SK-N-SH treated with all-trans-retinoic acid at 6 μM for 48 hours (cell line): ENCODE measurements at regions not wholly inside any gene's neighbourhood (a gene's known extent, or its start where the extent isn't known, plus 50 kb on each side); places are given as distances from the start of the nearest gene placed in this dataset.

ENCODE experiments used
- ATAC-seq: fragments of 200-7000 bp; cut with Tn5 transposase; 3 replicates; pipeline ENCODE4 v1.9.1; 2020; ENCODE audit warnings: mild to moderate bottlenecking, moderate library complexity
- BACH2 ChIP-seq: fragments of 250-450 bp; sonication (Bioruptor Pico); IDR thresholded peaks from 2 replicates; pipeline ENCODE4 v1.9.0; 2021; ENCODE audit warnings: mild to moderate bottlenecking, borderline replicate concordance
- CREB5 ChIP-seq: fragments of 250-450 bp; sonication (Bioruptor Pico); IDR thresholded peaks from 2 replicates; pipeline ENCODE4 v1.5.1; 2020; ENCODE audit warnings: low read depth, mild to moderate bottlenecking, moderate library complexity
- CSRNP3 ChIP-seq: fragments of 250-450 bp; sonication (Bioruptor Pico); IDR thresholded peaks from 2 replicates; pipeline ENCODE4 v1.5.1; 2021; ENCODE audit warnings: mild to moderate bottlenecking, moderate library complexity
- ESRRG ChIP-seq: fragments of 250-450 bp; sonication (Bioruptor Pico); IDR thresholded peaks from 2 replicates; pipeline ENCODE4 v1.6.1; 2021; ENCODE audit warnings: mild to moderate bottlenecking
- GLIS3 ChIP-seq: fragments of 250-450 bp; sonication (Bioruptor Pico); IDR thresholded peaks from 2 replicates; pipeline ENCODE4 v1.5.0; 2020; ENCODE audit warnings: mild to moderate bottlenecking, moderate library complexity
- ISL1 ChIP-seq: fragments of 250-450 bp; sonication (Bioruptor Pico); IDR thresholded peaks from 2 replicates; pipeline ENCODE4 v2.1.2; 2022; ENCODE audit warnings: mild to moderate bottlenecking, moderate library complexity
- OSR1 ChIP-seq: fragments of 250-450 bp; sonication (Bioruptor Pico); IDR thresholded peaks from 2 replicates; pipeline ENCODE4 v1.8.0; 2022; ENCODE audit warnings: moderate library complexity, mild to moderate bottlenecking, inconsistent platforms
- PATZ1 ChIP-seq: fragments of 250-450 bp; sonication (Bioruptor Pico); IDR thresholded peaks from 2 replicates; pipeline ENCODE4 v1.8.0; 2020; ENCODE audit warnings: mild to moderate bottlenecking, moderate library complexity, borderline replicate concordance
- POU6F1 ChIP-seq: fragments of 250-450 bp; sonication (Bioruptor Pico); IDR thresholded peaks from 2 replicates; pipeline ENCODE4 v1.8.0; 2021; ENCODE audit warnings: low read depth, mild to moderate bottlenecking, moderate library complexity, borderline replicate concordance
- RARB ChIP-seq: fragments of 250-450 bp; sonication (Bioruptor Pico); IDR thresholded peaks from 2 replicates; pipeline ENCODE4 v1.8.0; 2021; ENCODE audit warnings: mild to moderate bottlenecking, moderate library complexity
- SNAI2 ChIP-seq: fragments of 250-450 bp; sonication (Bioruptor Pico); IDR thresholded peaks from 2 replicates; pipeline ENCODE4 v1.5.0; 2020; ENCODE audit warnings: mild to moderate bottlenecking, moderate library complexity
- TCF4 ChIP-seq: fragments of 250-450 bp; sonication (Bioruptor Pico); IDR thresholded peaks from 2 replicates; pipeline ENCODE4 v1.8.0; 2021; ENCODE audit warnings: mild to moderate bottlenecking, moderate library complexity, borderline replicate concordance
- TSHZ2 ChIP-seq: fragments of 250-450 bp; sonication (Bioruptor Pico); IDR thresholded peaks from 2 replicates; pipeline ENCODE4 v1.5.0; 2020; ENCODE audit warnings: mild to moderate bottlenecking, moderate library complexity
- ZFP3 ChIP-seq: fragments of 250-450 bp; sonication (Bioruptor Pico); IDR thresholded peaks from 2 replicates; pipeline ENCODE4 v1.5.0; 2020; ENCODE audit warnings: mild to moderate bottlenecking, moderate library complexity
- ZFP30 ChIP-seq: fragments of 450-650 bp; formaldehyde crosslinking; IDR thresholded peaks from 2 replicates; pipeline ENCODE4 v1.5.0; 2022; ENCODE audit warnings: mild to moderate bottlenecking, moderate library complexity
- ZNF565 ChIP-seq: fragments of 450-650 bp; formaldehyde crosslinking; conservative IDR thresholded peaks from 2 replicates; pipeline ENCODE4 v1.5.0; 2020; ENCODE audit warnings: low read depth, mild to moderate bottlenecking, moderate library complexity
- ZNF70 ChIP-seq: fragments of 450-650 bp; formaldehyde crosslinking; IDR thresholded peaks from 2 replicates; pipeline ENCODE4 v1.5.0; 2020; ENCODE audit warnings: mild to moderate bottlenecking, moderate library complexity
- ZNF8 ChIP-seq: fragments of 450-650 bp; formaldehyde crosslinking; IDR thresholded peaks from 2 replicates; pipeline ENCODE4 v1.5.0; 2020; ENCODE audit warnings: mild to moderate bottlenecking, moderate library complexity

GRCh38 chrX:20354505-20354904 is 87.8 kb upstream of the RPS6KA3 start (continued):
- no peak for TF ChIP-seq PATZ1 (CRISPR knock-in tag)
- TF ChIP-seq TCF4, result no peak
- TF ChIP-seq TSHZ2 (CRISPR knock-in tag), result no peak

- ATAC-seq, result no peak
- TF ChIP-seq ZNF565 (CRISPR knock-in tag), result no peak
- TF ChIP-seq TCF4, result no peak
Measured at GRCh38 chrX:20352935-20353336, 86.2 kb upstream of the RPS6KA3 start.

- no peak for TF ChIP-seq TCF4
- no peak for TF ChIP-seq OSR1 (CRISPR knock-in tag)
- no peak for TF ChIP-seq GLIS3 (CRISPR knock-in tag)
- no peak for TF ChIP-seq ZNF70 (CRISPR knock-in tag)
- no peak for TF ChIP-seq ZNF8 (CRISPR knock-in tag)
- no peak for TF ChIP-seq SNAI2
- no peak for TF ChIP-seq RARB (CRISPR knock-in tag)
- TF ChIP-seq ZFP3 (CRISPR knock-in tag), result no peak
- TF ChIP-seq ISL1 (CRISPR knock-in tag), result no peak
- TF ChIP-seq ZFP30, result no peak
- no peak for TF ChIP-seq TSHZ2 (CRISPR knock-in tag)
Measured at GRCh38 chrX:20352504-20352903, 85.8 kb upstream of the RPS6KA3 start.

GRCh38 chrX:20350596-20350995 is 83.9 kb upstream of the RPS6KA3 start:
- ATAC-seq, result no peak
- TF ChIP-seq ZFP3 (CRISPR knock-in tag) (no peak), BACH2 (no peak), ESRRG (no peak), GLIS3 (CRISPR knock-in tag) (no peak), CSRNP3 (CRISPR knock-in tag) (no peak), POU6F1 (CRISPR knock-in tag) (no peak), CREB5 (CRISPR knock-in tag) (no peak), OSR1 (CRISPR knock-in tag) (no peak), PATZ1 (CRISPR knock-in tag) (no peak)

More at GRCh38 chrX:20352504-20352903, 85.8 kb upstream of the RPS6KA3 start:
- ATAC-seq, result no peak
